Effector memory CD8-positive, alpha-beta T cell (primary cell): ENCODE measurements at regions not wholly inside any gene's neighbourhood (a gene's known extent, or its start where the extent isn't known, plus 50 kb on each side); places are given as distances from the start of the nearest gene placed in this dataset.

Experiments used
- ATAC-seq: fragments of 150-1000 bp; cut with Tn5 transposase; replicated peaks from 2 replicates; pipeline ENCODE4 v1.10.0; 2021; ENCODE audit warnings: mild to moderate bottlenecking, moderate library complexity
- DNase-seq, 3 experiments: peaks; one replicate each; pipeline ENCODE4 v3.0.0; 2021
- H3K27ac Mint-ChIP-seq, 2 donors: one replicate each; pipeline ENCODE4 v1.8.0; 2022; ENCODE audit warnings: mild to moderate bottlenecking in 2 of 2, mixed read lengths in 2 of 2, moderate library complexity in 2 of 2
- H3K27me3 Mint-ChIP-seq, 2 donors: one replicate each; pipeline ENCODE4 v1.8.0; 2022; ENCODE audit warnings: mixed read lengths in 2 of 2
- H3K36me3 Mint-ChIP-seq: one replicate; pipeline ENCODE4 v1.8.0; 2022; ENCODE audit warnings: mild to moderate bottlenecking, moderate library complexity, mixed read lengths; ENCODE audit not compliant: insufficient read depth
- H3K4me1 Mint-ChIP-seq, 2 donors: one replicate each; pipeline ENCODE4 v1.8.0; 2022; ENCODE audit warnings: low read depth in 2 of 2, mixed read lengths in 2 of 2
- H3K4me3 Mint-ChIP-seq, 2 donors: one replicate each; pipeline ENCODE4 v1.8.0; 2022; ENCODE audit warnings: mild to moderate bottlenecking in 2 of 2, mixed read lengths in 2 of 2, moderate library complexity in 2 of 2
- H3K9me3 Mint-ChIP-seq, 2 donors: one replicate each; pipeline ENCODE4 v1.8.0; 2022; ENCODE audit warnings: mixed read lengths in 2 of 2

DNA sequence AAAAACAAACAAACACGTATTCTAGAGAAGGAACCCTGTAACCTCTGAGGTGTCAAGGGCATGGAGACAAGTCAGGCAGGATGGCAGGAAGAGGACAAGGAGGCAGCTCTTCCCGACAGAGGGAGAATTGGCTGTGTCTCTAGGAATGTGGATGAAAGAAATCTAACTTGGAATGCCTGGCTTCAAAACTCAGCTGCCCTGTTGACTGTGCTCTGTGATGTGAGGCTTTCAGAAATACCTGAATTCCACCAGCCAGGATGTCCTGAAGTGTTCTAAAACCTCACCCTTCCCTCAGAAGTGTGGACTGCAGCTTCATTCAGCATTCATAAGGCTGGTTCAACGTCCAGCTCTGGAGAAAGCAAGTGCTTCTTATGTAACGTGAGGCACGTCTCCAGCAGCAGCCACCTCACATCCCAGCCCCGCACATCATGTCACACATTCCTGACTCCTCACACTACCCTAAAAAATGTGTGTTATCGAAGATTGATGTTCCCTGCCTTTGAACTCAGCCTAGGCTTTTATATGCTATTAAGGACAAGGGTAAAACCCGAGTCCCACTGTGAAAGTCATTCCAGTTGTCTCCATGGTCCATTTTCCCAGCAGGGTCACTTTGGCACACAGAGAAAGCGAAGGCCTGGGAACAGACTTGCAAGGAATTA is 398.9 kb downstream of the ETS1 start:
- H3K4me1 Mint-ChIP-seq = peaks cover 19 to 50% of the 10 kb centered on the region in 2 donors
- H3K9me3 Mint-ChIP-seq = peaks cover 1 to 6% of the 10 kb centered on the region in 2 donors
- no peak overlapping the region for H3K4me3 Mint-ChIP-seq
- H3K27ac Mint-ChIP-seq = peak overlapping the region in 1 of 2 donors; percentile 88
- ATAC-seq (no peak), DNase-seq (no peak)
- no peaks in the 10 kb centered on the region for H3K27me3 Mint-ChIP-seq
- H3K36me3 Mint-ChIP-seq = peaks cover 5% of the 10 kb centered on the region

DNA sequence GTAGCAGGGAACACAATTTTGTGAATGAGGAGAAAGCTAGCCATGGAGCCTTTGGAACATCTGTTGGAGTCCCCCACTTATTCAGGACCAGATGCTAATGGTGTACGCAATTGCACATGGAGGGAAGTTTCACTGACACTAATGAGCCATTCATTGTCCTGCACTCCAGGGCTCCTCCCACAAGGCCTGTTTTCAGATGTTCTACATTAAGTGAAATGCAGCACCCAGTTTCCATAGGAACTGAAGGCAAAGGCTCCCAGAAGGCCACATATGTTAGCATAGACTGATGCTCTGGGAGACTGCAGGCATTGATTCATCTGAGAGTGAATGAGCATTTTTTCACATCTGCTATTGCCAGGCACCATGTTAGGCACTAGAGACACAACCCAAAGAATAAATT is 399.5 kb downstream of the ETS1 start:
- H3K4me1 Mint-ChIP-seq = peaks cover 18 to 43% of the 10 kb centered on the region in 2 donors
- no peak for ATAC-seq
- peak overlapping the region in 1 of 2 donors; percentile 88 for H3K27ac Mint-ChIP-seq
- peaks cover 1 to 6% of the 10 kb centered on the region in 2 donors for H3K9me3 Mint-ChIP-seq
- H3K27me3 Mint-ChIP-seq = no peaks in the 10 kb centered on the region
- DNase-seq = no peak
- no peak overlapping the region for H3K4me3 Mint-ChIP-seq
- peaks cover 5% of the 10 kb centered on the region for H3K36me3 Mint-ChIP-seq

DNA sequence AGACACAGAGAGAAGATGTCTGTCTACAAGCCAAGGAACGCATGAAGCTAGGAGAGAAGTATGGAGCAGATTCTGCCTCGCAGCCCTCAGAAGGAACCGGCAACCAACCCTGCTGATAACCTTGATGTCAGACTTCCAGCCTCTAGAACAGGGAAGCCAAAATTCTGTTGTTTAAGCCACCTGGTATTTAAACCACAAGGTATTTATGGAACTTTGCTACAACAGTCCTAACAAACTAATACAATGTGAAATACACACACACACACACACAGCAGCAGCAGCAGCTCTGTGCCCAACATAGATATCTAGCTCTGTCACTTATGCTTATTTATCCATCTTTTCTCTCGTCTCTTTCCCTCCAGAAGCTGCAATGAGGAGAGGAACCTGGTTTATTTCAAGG is 400.0 kb downstream of the ETS1 start:
- H3K4me3 Mint-ChIP-seq = no peak overlapping the region
- H3K4me1 Mint-ChIP-seq = peaks cover 18 to 41% of the 10 kb centered on the region in 2 donors
- DNase-seq (no peak), ATAC-seq (no peak)
- H3K9me3 Mint-ChIP-seq = peaks cover 1 to 6% of the 10 kb centered on the region in 2 donors
- peaks cover 5% of the 10 kb centered on the region for H3K36me3 Mint-ChIP-seq
- H3K27me3 Mint-ChIP-seq = no peaks in the 10 kb centered on the region
- peak overlapping the region in 1 of 2 donors; percentile 88 for H3K27ac Mint-ChIP-seq

DNA sequence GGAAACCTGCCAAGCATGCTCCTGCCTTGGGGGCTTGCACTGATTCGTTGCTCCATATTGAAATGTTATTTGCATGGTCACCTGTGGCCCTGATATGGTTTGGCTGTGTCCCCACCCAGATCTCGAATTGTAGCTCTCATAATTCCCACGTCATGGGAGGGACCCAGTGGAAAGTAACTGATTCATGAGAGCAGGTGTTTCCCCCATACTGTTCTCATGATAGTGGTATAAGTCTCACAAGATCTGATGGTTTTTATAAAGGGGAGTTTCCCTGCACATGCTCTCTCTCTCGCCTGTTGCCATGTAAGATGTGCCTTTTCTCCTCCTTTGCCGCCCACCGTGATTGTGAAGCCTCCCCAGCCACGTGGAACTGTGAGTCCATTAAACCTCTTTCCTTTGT is 402.4 kb downstream of the ETS1 start:
- peaks cover under 1% of the 10 kb centered on the region for H3K36me3 Mint-ChIP-seq
- H3K4me1 Mint-ChIP-seq = peaks cover 15 to 32% of the 10 kb centered on the region in 2 donors
- H3K27ac Mint-ChIP-seq = no peak overlapping the region
- no peak for ATAC-seq
- H3K4me3 Mint-ChIP-seq = no peak overlapping the region
- DNase-seq = no peak
- H3K27me3 Mint-ChIP-seq = no peaks in the 10 kb centered on the region
- H3K9me3 Mint-ChIP-seq = peaks cover 1 to 6% of the 10 kb centered on the region in 2 donors

DNA sequence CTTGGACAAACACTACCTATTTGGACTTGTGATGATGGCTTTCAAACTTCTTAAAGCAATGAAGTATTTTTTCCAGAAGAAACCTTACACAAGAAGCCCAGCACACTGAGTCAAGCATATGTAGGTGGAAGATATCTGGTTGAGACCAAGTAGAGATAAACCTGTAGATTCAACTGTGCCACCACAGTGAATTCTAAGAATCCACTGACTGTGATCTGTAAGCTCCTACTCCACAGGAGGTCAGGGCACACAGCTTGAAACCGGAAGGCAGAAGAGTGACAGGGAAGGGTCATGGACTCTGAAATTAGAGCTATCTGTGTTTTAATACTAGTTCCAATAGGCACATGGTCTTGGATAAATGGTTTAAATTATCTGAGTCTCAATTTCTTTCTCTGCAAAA is 404.5 kb downstream of the ETS1 start:
- H3K9me3 Mint-ChIP-seq = peaks cover 1 to 6% of the 10 kb centered on the region in 2 donors
- H3K27ac Mint-ChIP-seq = peak overlapping the region in 1 of 2 donors; percentile 3
- H3K4me1 Mint-ChIP-seq = peaks cover 13 to 29% of the 10 kb centered on the region in 2 donors
- no peaks in the 10 kb centered on the region for H3K36me3 Mint-ChIP-seq
- no peak overlapping the region for H3K4me3 Mint-ChIP-seq
- H3K27me3 Mint-ChIP-seq = no peaks in the 10 kb centered on the region
- no peak for DNase-seq
- no peak for ATAC-seq

DNA sequence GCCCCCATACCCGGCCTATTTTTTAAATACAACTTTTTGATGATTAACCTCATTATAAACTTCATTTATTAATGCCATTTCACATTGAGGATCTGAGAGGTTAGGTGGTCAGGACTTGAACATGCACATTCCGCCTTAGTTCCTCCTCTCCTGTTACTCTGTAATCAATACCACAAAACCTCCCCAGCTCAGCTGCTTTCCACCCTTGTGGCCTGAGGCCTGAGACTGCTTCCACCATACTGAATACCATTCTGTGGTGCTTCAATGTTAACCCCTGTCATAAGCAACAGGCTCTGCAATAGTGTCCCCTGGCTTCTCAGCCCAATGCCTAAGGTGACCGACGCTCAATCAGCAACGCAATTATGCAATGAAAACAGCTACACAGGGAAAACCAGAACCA is 405.4 kb downstream of the ETS1 start:
- H3K9me3 Mint-ChIP-seq = peaks cover 1 to 6% of the 10 kb centered on the region in 2 donors
- peaks cover 11 to 24% of the 10 kb centered on the region in 2 donors for H3K4me1 Mint-ChIP-seq
- no peaks in the 10 kb centered on the region for H3K27me3 Mint-ChIP-seq
- no peak for DNase-seq
- H3K27ac Mint-ChIP-seq = no peak overlapping the region
- no peak overlapping the region for H3K4me3 Mint-ChIP-seq
- no peak for ATAC-seq
- no peaks in the 10 kb centered on the region for H3K36me3 Mint-ChIP-seq

DNA sequence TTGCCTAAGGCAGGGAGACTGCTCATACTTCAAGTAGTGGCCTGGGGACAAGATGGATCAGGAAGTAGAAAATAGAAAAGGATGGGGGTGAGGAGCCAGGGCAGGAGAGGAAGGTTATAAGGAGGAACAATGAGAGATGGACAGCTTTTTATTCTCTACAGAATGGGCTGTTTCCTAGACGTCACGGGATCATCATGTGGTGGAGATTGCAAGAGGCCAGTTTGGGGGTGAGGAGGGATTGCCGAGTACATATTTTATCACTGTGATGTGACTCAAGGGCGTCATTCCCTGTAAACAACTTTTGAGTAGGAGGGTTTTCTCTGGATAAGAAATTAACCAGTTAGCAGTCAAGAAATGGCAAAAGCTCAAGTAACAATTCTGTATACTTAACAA is 406.3 kb downstream of the ETS1 start:
- DNase-seq = no peak
- no peak overlapping the region for H3K4me3 Mint-ChIP-seq
- H3K27ac Mint-ChIP-seq = peak overlapping the region; percentile 13 to 74
- H3K36me3 Mint-ChIP-seq = no peaks in the 10 kb centered on the region
- no peak for ATAC-seq
- H3K27me3 Mint-ChIP-seq = no peaks in the 10 kb centered on the region
- H3K4me1 Mint-ChIP-seq = peaks cover 11 to 23% of the 10 kb centered on the region in 2 donors
- peaks cover 1 to 6% of the 10 kb centered on the region in 2 donors for H3K9me3 Mint-ChIP-seq

DNA sequence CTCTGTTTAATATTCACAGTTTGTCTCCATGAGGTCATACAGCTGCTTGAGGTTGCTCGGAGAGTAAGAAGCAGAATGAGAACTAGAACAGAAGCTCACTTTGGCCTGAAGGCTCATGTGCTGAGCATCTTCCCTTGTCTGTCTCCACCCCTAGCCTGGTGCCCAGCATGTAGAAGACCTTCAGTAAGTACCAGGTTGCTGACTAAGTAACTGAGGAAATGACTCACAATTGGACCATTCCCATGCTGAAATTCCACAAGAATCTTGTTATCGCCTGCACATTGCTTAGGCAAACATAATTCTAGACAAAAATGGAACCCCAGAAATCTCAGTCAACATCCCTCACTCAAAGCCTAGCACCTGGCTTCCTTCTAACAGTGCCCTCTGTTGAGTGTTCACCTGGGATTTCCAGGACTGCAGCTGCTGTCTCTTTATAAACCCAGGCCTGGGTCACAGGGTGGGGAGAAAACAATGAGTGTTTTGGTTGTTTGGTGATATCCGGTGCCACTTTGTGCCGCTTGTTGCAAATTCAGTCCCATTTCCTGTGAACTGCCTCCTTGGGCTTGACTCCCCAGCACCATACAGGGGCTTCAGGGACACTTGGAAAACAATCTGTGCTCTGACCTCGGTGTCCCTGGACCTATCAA is 406.8 kb downstream of the ETS1 start:
- ATAC-seq (no peak), DNase-seq (no peak)
- H3K36me3 Mint-ChIP-seq = no peaks in the 10 kb centered on the region
- H3K27me3 Mint-ChIP-seq = no peaks in the 10 kb centered on the region
- no peak overlapping the region for H3K4me3 Mint-ChIP-seq
- peaks cover 1 to 6% of the 10 kb centered on the region in 2 donors for H3K9me3 Mint-ChIP-seq
- H3K4me1 Mint-ChIP-seq = peaks cover 11 to 23% of the 10 kb centered on the region in 2 donors
- peak overlapping the region; percentile 13 to 74 for H3K27ac Mint-ChIP-seq

DNA sequence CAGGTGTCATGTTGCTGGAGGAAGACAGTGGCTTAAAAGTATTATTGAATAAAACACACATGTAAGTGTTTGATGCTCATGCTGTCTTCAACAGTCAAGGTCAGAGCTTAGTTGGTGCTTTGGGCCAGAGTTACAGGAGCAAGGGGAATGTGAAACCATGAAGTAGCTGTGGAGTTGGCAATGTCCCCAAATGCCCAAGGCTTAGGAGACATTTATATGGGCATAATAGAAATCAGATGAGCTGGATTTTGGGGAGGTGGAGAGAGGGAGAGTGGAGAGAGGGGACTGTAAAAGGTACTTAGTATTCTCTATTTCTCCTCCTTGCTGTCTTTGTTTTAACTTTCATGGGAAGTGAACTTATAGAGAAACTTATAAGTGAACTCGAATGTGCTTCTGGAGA is 407.8 kb downstream of the ETS1 start:
- ATAC-seq = no peak
- peaks cover 11 to 23% of the 10 kb centered on the region in 2 donors for H3K4me1 Mint-ChIP-seq

DNA sequence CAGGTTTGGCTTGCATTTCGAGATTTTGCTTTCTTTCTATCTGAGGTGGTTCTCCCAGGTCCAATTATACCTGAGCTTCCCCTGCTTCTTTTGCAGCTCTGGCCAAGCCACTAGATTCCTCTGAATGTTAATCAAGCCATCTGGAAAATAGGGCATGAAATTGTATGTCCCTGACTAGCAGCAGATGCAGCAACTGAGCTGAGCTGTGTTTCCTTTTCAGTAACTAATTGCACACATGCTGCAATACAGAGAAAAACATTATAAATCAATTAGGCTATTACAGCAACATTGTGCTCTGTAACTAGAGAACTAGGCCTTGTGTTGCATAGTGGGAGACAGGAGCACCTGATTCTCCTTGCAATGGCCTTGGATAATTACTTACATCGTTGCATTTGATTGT is 408.3 kb downstream of the ETS1 start:
- Mint-ChIP-seq H3K27me3 (no peaks in the 10 kb centered on the region), H3K9me3 (peaks cover 0 to 1% of the 10 kb centered on the region in 2 donors), H3K36me3 (peaks cover 4% of the 10 kb centered on the region), H3K4me3 (no peak overlapping the region), H3K27ac (peak overlapping the region; percentile 31 to 44), H3K4me1 (peaks cover 11 to 23% of the 10 kb centered on the region in 2 donors)
- ATAC-seq (no peak), DNase-seq (no peak)

More for the DNA sequence above, 407.8 kb downstream of the ETS1 start:
- H3K36me3 Mint-ChIP-seq = peaks cover 4% of the 10 kb centered on the region
- peak overlapping the region; percentile 31 to 44 for H3K27ac Mint-ChIP-seq
- H3K9me3 Mint-ChIP-seq = peaks cover 0 to 6% of the 10 kb centered on the region in 2 donors
- no peaks in the 10 kb centered on the region for H3K27me3 Mint-ChIP-seq
- DNase-seq = no peak
- H3K4me3 Mint-ChIP-seq = peak overlapping the region in 1 of 2 donors; percentile 9

DNA sequence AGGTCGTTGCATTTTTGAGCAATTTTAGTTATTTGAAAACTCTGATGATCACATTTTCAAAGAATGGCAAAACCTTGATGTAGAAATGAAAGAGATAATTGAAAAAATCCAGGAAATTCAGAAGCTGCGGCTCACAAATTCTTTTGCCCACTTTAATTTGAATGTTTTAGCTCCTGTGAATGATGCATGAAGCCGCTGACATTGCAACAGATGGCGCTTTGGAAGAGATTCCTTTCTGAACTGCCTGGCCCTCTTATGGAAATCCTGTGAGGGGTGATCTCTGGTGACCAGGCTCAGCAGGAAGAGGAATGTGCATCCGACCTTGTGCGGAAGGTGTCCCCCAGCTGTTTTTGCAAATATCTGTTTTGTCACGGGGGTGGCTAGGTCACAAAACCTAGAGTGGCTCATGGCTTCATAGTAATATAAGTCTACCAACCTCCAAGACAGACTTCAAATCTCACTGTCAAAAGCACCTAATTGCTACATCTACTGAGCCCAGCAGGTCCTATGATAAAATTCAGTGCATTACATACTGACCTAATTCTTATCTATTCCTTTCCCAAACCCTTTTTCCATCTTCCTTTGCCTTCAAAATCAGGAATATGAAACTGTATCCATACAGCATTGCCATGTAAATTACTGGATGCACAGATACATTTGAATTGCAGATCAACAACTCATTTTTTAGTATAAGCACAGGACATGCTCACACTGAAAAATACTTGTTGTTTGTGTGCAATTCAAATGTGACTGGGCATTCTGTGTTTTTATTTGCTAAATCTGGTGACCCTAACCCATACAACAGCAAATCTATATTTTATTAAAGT is 412.7 kb downstream of the ETS1 start:
- ATAC-seq = no peak

DNA sequence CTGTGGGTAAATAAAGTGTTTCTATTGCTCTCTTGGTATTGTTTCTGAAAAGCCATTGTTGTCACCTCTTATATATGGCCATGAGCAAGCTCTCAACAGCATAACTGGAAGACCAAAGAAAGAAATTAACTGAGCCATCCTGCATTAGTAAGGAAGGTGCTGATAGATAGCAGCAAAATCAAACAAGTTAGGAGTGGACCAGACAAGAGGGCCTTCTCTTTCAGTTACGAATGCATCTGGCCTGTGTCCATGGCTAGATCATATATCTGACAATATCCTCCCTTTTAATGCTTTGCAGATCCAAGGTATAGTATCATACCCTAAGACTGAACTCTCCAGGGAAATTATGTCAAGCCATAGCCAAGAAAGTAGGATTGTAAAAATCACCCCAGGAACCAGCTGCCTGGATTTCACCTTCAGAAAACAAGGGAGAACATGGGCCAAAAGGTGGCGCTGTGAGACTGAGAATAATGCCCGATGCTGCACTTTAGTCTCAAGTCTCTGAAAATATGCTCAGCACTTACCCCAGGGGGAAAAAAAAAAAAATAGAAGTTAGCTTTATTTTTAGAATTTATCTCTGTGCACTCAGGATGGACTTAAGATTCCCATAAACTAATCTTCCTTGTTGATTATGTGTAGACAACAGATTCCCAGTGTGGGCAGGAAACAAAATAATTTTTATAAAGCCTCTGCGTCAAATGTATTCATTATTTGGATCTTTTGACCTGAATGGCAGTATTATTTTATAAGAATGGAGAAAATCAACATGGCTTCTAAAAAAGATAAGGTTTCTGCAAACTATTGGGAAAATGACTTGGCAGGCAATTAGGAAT is 415.1 kb downstream of the ETS1 start:
- H3K27me3 Mint-ChIP-seq = peaks cover 0 to 9% of the 10 kb centered on the region in 2 donors
- no peak overlapping the region for H3K27ac Mint-ChIP-seq
- DNase-seq (peak; percentile 85 to 88 (median 86)), ATAC-seq (peak; percentile 81)
- peaks cover 4% of the 10 kb centered on the region for H3K36me3 Mint-ChIP-seq
- H3K4me3 Mint-ChIP-seq = no peak overlapping the region
- H3K9me3 Mint-ChIP-seq = no peaks in the 10 kb centered on the region
- no peaks in the 10 kb centered on the region for H3K4me1 Mint-ChIP-seq

More for the DNA sequence above, 412.7 kb downstream of the ETS1 start:
- DNase-seq = no peak
- no peak overlapping the region for H3K4me3 Mint-ChIP-seq
- H3K4me1 Mint-ChIP-seq = peaks cover 5 to 14% of the 10 kb centered on the region in 2 donors
- H3K27ac Mint-ChIP-seq = no peak overlapping the region
- no peaks in the 10 kb centered on the region for H3K27me3 Mint-ChIP-seq
- H3K9me3 Mint-ChIP-seq = no peaks in the 10 kb centered on the region
- H3K36me3 Mint-ChIP-seq = peaks cover 4% of the 10 kb centered on the region

DNA sequence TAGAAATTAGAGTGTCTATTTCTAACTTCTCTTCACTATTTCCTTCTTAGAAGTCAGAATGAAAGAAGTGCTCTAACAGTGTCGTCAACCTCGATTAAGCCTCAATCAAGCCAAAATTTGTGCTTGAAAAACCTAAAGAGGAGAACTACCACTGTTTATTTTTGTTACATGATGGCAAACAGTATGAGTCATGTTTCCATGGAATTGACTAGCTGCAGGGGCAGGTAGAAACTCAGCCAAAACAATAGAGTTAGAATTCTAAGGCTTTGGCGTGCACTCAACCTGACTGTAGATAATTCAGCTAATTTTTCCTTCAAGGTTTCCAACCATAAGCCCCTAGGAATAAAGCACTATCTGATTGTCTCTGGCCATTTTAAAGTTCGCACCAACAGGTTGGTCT is 415.9 kb downstream of the ETS1 start:
- ATAC-seq = no peak
- Mint-ChIP-seq H3K27ac (no peak overlapping the region), H3K36me3 (peaks cover 4% of the 10 kb centered on the region), H3K9me3 (no peaks in the 10 kb centered on the region), H3K4me1 (no peaks in the 10 kb centered on the region), H3K27me3 (peaks cover 0 to 9% of the 10 kb centered on the region in 2 donors), H3K4me3 (no peak overlapping the region)
- DNase-seq = no peak
